GM12891 (cell line): ENCODE measurements at regions not wholly inside any gene's neighbourhood (a gene's known extent, or its start where the extent isn't known, plus 50 kb on each side); places are given as distances from the start of the nearest gene placed in this dataset.

Source experiments
- POLR2A ChIP-seq: IDR thresholded peaks from 2 replicates; pipeline ENCODE4 v1.6.1; 2011; ENCODE audit warnings: low read depth, low read length, control low read depth
- POU2F2 ChIP-seq: IDR thresholded peaks from 2 replicates; pipeline ENCODE4 v1.6.1; 2011; ENCODE audit warnings: low read depth, mild to moderate bottlenecking, control low read depth, low read length, moderate library complexity

DNA sequence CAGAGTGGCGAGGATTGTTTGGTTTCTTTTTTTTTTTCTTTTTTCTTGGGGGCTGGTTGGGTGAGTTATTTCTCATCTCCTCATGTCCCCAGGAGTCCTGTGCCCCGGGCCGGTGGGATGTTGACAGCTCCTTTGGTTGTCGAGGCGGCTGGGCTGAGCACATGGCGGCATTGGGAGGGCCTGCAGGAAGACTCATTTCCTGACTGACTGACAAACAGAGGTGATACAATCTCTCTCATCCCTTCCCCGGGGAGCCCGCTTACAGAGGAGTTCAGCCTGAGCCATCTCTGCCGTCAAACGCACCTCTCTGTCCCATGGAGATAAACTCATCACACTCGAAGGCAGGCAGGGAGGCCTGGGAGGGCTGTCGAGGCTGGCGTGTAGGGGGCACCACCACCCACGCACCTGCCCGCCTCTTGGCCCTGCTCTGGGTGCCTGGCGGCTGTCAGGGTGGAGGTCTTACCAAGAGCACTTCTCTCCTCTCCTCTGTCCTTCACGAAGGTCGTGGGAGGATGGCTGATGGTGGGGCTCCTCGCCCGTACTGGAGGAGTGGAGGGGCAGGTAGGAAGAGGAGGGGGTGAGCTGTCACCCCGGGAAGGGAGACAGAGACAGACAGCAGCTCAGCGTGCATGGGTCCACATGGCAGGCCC, 60.0 kb upstream of the NECTIN1 start:
- TF ChIP-seq POLR2A (no peak), POU2F2 (no peak)
